HG02759 (cell line): ENCODE measurements at regions not wholly inside any gene's neighbourhood (a gene's known extent, or its start where the extent isn't known, plus 50 kb on each side); places are given as distances from the start of the nearest gene placed in this dataset.
"Not testable (repeated sequence)": the region's sequence is repeated elsewhere in the genome, so short reads cannot be mapped to it uniquely, and the experiment has no call there.

Experiments used
- ATAC-seq: cut with Tn5 transposase; IDR thresholded peaks from one replicate; pipeline ENCODE4 v1.9.1; 2021; ENCODE audit warnings: mild to moderate bottlenecking, moderate library complexity; ENCODE audit not compliant: unreplicated experiment

DNA sequence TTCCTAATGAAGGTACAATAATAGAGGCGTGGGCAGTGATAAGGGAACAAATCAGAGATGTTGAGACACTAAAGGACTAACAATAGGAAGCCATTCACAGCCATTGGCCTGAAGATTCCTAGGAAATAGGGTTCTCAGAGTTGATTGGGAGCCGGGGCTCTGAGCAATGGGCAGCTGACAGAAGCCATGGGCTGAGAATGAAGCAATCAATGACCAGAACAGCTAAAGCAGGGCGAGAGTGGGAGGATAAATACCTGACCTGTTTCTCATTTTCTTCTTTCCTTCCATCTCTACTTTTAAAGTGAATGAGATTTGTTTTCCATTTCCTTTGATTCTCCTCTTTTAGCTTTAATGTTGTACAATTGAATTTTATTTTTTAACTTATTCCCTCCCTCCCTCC is 774.7 kb upstream of the ADGRL4 start:
- no peak for ATAC-seq

DNA sequence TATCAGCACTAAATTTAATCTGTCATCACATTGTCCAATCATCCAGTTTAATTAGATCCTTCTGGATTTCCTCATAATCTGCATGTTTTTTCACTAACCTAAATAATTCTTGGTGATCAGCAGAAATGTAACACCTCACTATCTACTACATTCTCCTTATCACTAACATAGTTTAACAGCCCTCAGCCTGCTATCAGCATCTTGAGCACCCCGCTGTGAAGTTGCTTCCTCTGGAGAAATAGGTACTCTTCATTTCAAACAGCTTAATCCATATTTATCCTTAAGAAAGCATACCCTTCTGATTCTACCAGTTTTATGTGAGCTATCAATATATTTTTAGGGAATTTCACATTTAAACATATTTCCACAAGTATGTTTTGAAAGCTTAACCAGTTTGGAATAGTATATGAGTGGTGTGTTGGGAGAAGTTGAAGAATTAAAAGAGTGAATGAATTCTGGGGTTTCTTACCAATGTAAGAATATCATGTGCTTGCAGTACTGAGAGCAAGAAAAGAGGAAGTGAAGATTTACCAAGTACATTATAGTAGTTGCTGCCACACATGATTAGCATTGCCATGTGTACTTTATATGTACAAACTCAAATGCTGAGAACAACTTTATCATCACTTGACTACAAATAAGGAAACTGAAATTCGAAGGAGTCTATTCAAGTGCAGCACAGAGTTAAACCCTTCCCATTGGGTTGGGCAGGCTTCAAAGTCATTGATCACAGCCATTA is 771.1 kb upstream of the ADGRL4 start:
- ATAC-seq = peak; percentile 100

- no peak for ATAC-seq
Measured at GRCh38 chr1:79775402-79775801, 768.9 kb upstream of the ADGRL4 start.

GRCh38 chr1:79773385-79773784 is 766.9 kb upstream of the ADGRL4 start:
- ATAC-seq = no peak

GRCh38 chr1:79762461-79762860 is 755.9 kb upstream of the ADGRL4 start:
- ATAC-seq = no peak

DNA sequence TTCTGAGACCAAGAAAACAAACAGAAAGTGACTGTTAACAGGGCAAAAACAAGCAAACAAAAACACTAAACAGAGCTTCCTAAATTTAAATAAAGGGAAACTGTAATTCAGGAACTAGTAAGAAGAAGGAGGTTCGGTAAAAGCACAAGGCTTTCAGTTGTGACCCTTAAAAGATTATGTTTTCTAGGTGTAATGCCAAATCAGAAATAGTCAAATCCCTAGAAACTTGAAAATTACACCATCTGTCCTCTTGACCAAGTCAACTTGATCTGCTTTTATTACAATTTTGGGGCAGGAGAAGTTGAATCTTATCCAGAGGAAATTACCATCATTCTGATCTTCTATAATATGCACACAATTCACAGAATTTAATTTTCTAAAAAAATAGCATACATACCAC is 754.0 kb upstream of the ADGRL4 start:
- ATAC-seq = no peak

DNA sequence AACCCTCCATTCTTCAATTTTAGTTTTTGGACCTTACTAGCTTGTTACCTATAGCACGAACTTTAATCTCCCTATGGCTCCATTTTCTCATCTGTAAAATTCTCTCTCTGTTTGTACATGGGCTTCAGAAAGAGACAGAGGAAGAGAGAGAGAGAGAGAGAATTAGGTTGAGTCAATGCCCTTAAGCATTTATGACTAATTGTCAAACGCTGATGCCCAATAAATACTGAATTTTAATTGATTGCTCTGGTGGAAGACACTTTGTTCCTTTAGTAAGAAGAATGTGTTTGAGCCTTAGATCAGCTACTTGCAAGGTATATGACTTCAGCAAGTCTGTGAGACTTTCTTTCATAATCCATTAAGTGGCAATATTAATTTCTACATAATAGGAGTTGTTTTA is 743.1 kb upstream of the ADGRL4 start:
- ATAC-seq = no peak

DNA sequence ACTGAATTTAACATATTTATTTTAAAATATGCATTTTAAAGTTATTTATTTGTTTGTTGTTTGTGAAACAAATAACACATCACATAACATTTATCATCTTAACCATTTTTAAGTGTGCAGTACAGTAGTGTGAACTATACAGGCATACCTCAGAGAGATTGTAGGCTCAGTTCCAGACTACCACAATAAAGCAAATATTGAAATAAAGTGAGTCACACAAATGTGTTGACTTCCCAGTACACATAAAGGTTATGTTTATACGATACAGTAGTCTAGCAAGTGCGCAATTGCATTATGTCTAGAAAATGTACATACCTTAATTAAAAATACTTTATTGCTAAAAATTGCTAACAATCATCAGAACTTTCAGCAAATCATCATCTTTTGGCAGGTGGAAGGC is 739.4 kb upstream of the ADGRL4 start:
- ATAC-seq = no peak

GRCh38 chr1:79744746-79745145 is 738.2 kb upstream of the ADGRL4 start:
- ATAC-seq = no peak

GRCh38 chr1:79741720-79742421 is 735.3 kb upstream of the ADGRL4 start:
- ATAC-seq = peak; percentile 91

GRCh38 chr1:79738101-79738500 is 731.6 kb upstream of the ADGRL4 start:
- ATAC-seq = no peak

DNA sequence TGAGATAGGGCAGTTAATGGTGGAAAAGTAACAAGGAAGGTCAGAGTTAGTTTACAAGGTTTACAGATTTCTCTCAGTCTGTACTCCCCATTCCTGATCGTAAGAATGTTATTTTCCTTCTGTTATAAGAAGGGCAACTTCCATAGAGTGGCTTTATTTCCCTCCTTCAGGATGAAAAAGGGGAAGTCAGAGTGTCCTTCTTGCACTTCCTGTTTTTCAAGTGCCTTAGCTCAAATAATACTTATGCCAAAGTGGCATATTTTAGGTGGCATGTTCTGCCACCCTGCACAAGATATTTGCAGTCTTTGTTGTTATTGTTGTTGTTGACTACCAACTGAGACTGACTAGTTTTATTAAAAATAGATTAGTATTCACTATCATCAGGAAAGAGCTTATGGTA is 730.7 kb upstream of the ADGRL4 start:
- no peak for ATAC-seq

GRCh38 chr1:79732950-79733349 is 726.4 kb upstream of the ADGRL4 start:
- no peak for ATAC-seq

- ATAC-seq = no peak
Measured at GRCh38 chr1:79726911-79727310, 720.4 kb upstream of the ADGRL4 start.

- ATAC-seq = no peak
Measured at GRCh38 chr1:79726321-79726720, 719.8 kb upstream of the ADGRL4 start.

- ATAC-seq = no peak
Measured at GRCh38 chr1:79716447-79716846, 709.9 kb upstream of the ADGRL4 start.

DNA sequence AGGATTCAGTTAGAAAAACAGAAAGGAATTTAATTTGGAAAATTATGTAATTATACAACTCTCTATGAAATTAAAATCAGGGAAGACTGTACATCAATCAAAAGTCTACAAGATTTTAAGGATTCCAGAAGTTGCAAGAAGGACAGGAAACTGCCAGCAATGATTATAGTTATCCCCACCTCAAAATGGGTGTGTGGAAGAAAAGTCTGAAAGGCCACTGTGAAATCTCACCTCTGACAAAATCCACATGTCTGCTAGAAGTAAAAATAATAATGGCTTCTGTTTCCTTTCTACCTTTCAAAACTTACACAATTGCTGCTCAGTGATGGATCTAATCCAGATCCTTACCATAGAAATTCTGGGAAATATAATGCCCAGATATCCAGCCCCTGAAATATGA is 708.1 kb upstream of the ADGRL4 start:
- no peak for ATAC-seq

- ATAC-seq = peak; percentile 96
Measured at GRCh38 chr1:79711001-79711431, 704.5 kb upstream of the ADGRL4 start.

GRCh38 chr1:79708646-79709265 is 702.2 kb upstream of the ADGRL4 start:
- ATAC-seq = no peak

DNA sequence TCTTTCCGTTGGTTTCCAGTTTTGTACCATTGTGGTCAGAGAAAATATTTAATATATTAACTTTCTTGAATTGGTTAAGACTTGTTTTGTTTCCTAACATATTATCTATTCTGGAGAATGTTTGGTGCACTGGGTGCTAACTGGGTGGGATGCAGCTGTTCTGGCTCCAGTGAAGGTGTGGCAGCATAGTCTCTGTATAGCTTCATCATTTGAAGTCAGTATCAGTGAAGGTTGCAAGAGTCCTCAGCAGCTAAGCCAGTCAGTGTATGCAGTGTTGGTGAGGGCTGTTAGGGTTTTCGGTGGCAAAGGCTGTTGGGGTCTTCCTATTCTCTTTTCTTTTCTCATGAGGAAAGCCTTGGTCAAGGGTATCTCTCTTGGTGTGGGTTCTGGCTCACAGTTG is 698.7 kb upstream of the ADGRL4 start:
- no peak for ATAC-seq

- ATAC-seq = no peak
Measured at GRCh38 chr1:79704067-79704466, 697.5 kb upstream of the ADGRL4 start.

DNA sequence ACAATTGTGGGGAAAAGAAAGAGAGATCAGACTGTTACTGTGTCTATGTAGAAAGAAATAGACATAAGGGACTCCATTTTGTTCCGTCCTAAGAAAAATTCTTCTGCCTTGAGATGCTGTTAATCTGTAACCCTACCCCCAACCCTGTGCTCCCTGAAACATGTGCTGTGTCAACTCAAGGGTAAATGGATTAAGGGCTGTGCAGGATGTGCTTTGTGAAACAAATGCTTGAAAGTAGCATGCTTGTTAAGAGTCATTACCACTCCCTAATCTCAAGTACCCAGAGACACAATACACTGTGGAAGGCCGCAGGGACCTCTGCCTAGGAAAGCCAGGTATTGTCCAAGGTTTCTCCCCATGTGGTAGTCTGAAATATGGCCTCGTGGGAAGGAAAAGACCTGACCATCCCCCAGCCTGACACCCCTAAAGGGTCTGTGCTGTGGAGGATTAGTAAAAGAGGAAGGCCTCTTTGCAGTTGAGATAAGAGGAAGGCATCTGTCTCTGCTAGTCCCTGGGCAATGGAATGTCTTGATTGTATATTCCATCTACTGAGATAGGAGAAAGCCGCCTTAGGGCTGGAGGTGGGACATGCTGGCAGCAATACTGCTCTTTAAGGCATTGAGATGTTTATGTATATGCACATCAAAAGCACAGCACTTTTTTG is 695.9 kb upstream of the ADGRL4 start:
- ATAC-seq = not testable (repeated sequence)
